Skeletal muscle cell (primary cell): ENCODE measurements at regions not wholly inside any gene's neighbourhood (a gene's known extent, or its start where the extent isn't known, plus 50 kb on each side); places are given as distances from the start of the nearest gene placed in this dataset.

Source experiments
- DNase-seq: peaks from one replicate; pipeline ENCODE4 v3.0.0-alpha.2; 2010; ENCODE audit warnings: low read depth
- H3K4me3 ChIP-seq: 2 replicates; pipeline ENCODE4 v1.5.1; 2011; ENCODE audit warnings: low read depth, mild to moderate bottlenecking, control low read depth, low read length, moderate library complexity

GRCh38 chr1:97983126-97983525 lies 62.3 kb upstream of the DPYD start:
- H3K4me3 ChIP-seq: no peak overlapping the region
- DNase-seq: no peak

- no peak overlapping the region for H3K4me3 ChIP-seq
- DNase-seq: no peak
Observed at GRCh38 chr1:97980530-97980929, 59.7 kb upstream of the DPYD start.

GRCh38 chr1:97976801-97977200 lies 56.0 kb upstream of the DPYD start:
- DNase-seq: no peak
- H3K4me3 ChIP-seq: no peak overlapping the region
